ENCODE measurements at regions not wholly inside any gene's neighbourhood (a gene's known extent, or its start where the extent isn't known, plus 50 kb on each side); places are given as distances from the start of the nearest gene placed in this dataset.
"Not testable (repeated sequence)": the region's sequence is repeated elsewhere in the genome, so short reads cannot be mapped to it uniquely, and the experiment has no call there.

- H3K27ac ChIP-seq (ENCODE audit: low read depth, low read length, poor library complexity, severe bottlenecking), result no peak overlapping the region
- no peak for TF ChIP-seq CTCF (conservative IDR thresholded peaks at IDR 0.05; ENCODE audit: low read length)
- TF ChIP-seq EZH2phosphoT487 (IDR thresholded peaks at IDR 0.05; ENCODE audit: borderline replicate concordance, low read depth, low read length), result no peak
- no peaks in the 10 kb centered on the region for H4K20me1 ChIP-seq (ENCODE audit: insufficient read depth, low read length)
- no peaks in the 10 kb centered on the region for H3K9me2 ChIP-seq (ENCODE audit: insufficient read depth, low read length)
- H3K9me3 ChIP-seq (ENCODE audit: low read length), result no peaks in the 10 kb centered on the region
- ChIA-PET POLR2A (no interaction called here), CTCF (ENCODE audit: unreplicated experiment) (no interaction called here)
- no peak overlapping the region for H3K4me3 ChIP-seq (ENCODE audit: low read depth, low read length, poor library complexity, severe bottlenecking)
- no TSS peak for BruUV-seq (replicated peaks)
- intact Hi-C loops (cut with micrococcal nuclease; ENCODE audit: unreplicated experiment), result no loop called here
- H3K79me2 ChIP-seq (ENCODE audit: insufficient read depth, low read depth, low read length), result no peaks in the 10 kb centered on the region
- no peaks in the 10 kb centered on the region for H3K4me1 ChIP-seq (ENCODE audit: insufficient read depth, low read length, poor library complexity, severe bottlenecking)
- no peak overlapping the region for H2AFZ ChIP-seq (ENCODE audit: low read length)
- H3K4me2 ChIP-seq (ENCODE audit: low read length), result no peak overlapping the region
- no peaks in the 10 kb centered on the region for H3K36me3 ChIP-seq (ENCODE audit: insufficient read depth, low read length)
- no peak for DNase-seq (ENCODE audit: low spot score)
Measured at GRCh38 chr1:224548676-224549075, 67.4 kb upstream of the CNIH3 start.

DNA sequence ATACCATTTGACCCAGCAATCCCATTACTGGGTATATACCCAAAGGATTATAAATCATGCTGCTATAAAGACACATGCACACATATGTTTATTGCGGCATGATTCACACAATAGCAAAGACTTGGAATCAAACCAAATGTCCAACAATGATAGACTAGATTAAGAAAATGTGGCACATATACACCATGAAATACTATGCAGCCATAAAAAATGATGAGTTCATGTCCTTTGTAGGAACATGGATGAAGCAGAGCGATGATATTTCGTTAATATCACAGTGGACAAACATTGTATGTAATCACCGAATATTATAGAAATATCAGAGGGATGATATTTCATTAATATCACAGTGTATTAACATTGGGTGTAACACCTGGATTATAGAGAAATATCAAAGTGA is 64.9 kb upstream of the CNIH3 start:
- H3K9me2 ChIP-seq (ENCODE audit: insufficient read depth, low read length); BruUV-seq (replicated peaks); H3K36me3 ChIP-seq (ENCODE audit: insufficient read depth, low read length); H3K4me1 ChIP-seq (ENCODE audit: insufficient read depth, low read length, poor library complexity, severe bottlenecking); H3K4me3 ChIP-seq (ENCODE audit: low read depth, low read length, poor library complexity, severe bottlenecking); CTCF ChIA-PET (ENCODE audit: unreplicated experiment); H3K79me2 ChIP-seq (ENCODE audit: insufficient read depth, low read depth, low read length); DNase-seq (ENCODE audit: low spot score); H3K9me3 ChIP-seq (ENCODE audit: low read length); POLR2A ChIA-PET; H2AFZ ChIP-seq (ENCODE audit: low read length); intact Hi-C loops (cut with micrococcal nuclease; ENCODE audit: unreplicated experiment); H4K20me1 ChIP-seq (ENCODE audit: insufficient read depth, low read length); H3K4me2 ChIP-seq (ENCODE audit: low read length); H3K27ac ChIP-seq (ENCODE audit: low read depth, low read length, poor library complexity, severe bottlenecking): not testable (repeated sequence)

GRCh38 chr1:224554056-224554455 is 62.1 kb upstream of the CNIH3 start:
- Histone ChIP-seq H3K9me3 (ENCODE audit: low read length) (no peaks in the 10 kb centered on the region), H3K9me2 (ENCODE audit: insufficient read depth, low read length) (no peaks in the 10 kb centered on the region), H3K4me1 (ENCODE audit: insufficient read depth, low read length, poor library complexity, severe bottlenecking) (no peaks in the 10 kb centered on the region), H4K20me1 (ENCODE audit: insufficient read depth, low read length) (no peaks in the 10 kb centered on the region), H3K36me3 (ENCODE audit: insufficient read depth, low read length) (no peaks in the 10 kb centered on the region), H3K4me3 (ENCODE audit: low read depth, low read length, poor library complexity, severe bottlenecking) (no peak overlapping the region), H2AFZ (ENCODE audit: low read length) (no peak overlapping the region), H3K79me2 (ENCODE audit: insufficient read depth, low read depth, low read length) (no peaks in the 10 kb centered on the region), H3K27ac (ENCODE audit: low read depth, low read length, poor library complexity, severe bottlenecking) (no peak overlapping the region), H3K4me2 (ENCODE audit: low read length) (no peak overlapping the region)
- DNase-seq (ENCODE audit: low spot score), result no peak
- POLR2A ChIA-PET, result no interaction called here
- CTCF ChIA-PET (ENCODE audit: unreplicated experiment), result no interaction called here
- TF ChIP-seq EZH2phosphoT487 (IDR thresholded peaks at IDR 0.05; ENCODE audit: borderline replicate concordance, low read depth, low read length), result no peak
- TF ChIP-seq CTCF (conservative IDR thresholded peaks at IDR 0.05; ENCODE audit: low read length), result no peak
- intact Hi-C loops (cut with micrococcal nuclease; ENCODE audit: unreplicated experiment), result no loop called here
- BruUV-seq (replicated peaks), result no TSS peak
